ENCODE measurements at regions not wholly inside any gene's neighbourhood (a gene's known extent, or its start where the extent isn't known, plus 50 kb on each side); places are given as distances from the start of the nearest gene placed in this dataset.

- no peaks in the 10 kb centered on the region for H3K9me3 Mint-ChIP-seq
- H3K4me2 ChIP-seq (ENCODE audit: insufficient read depth, insufficient read length, low read length): no peak overlapping the region
- H3K4ac ChIP-seq (ENCODE audit: low read depth, low read length): no peak overlapping the region
- no CpG with 5 or more reads among the region's 1 CpG for WGBS (ENCODE audit: extremely low coverage, insufficient read length, low lambda C conversion rate)
- H3K14ac ChIP-seq (ENCODE audit: insufficient read depth, low read length): no peak overlapping the region
- H2AFZ ChIP-seq (ENCODE audit: low read length): no peak overlapping the region
- peaks cover 0 to 3% of the 10 kb centered on the region in 2 experiments; a peak in 1 of 4 replicates for H3K4me1 Mint-ChIP-seq
- H2AK5ac ChIP-seq (ENCODE audit: insufficient read length, low read length): no peak overlapping the region
- no peak overlapping the region for H4K8ac ChIP-seq (replicated peaks; ENCODE audit: insufficient read length, low read depth, low read length)
- no peak overlapping the region for H2BK20ac ChIP-seq (ENCODE audit: low read depth, low read length, poor library complexity, severe bottlenecking)
- H3K27ac ChIP-seq (ENCODE audit: insufficient read length, low read depth, low read length): no peak overlapping the region
- peak; percentile 31 for DNase-seq
- H3K27me3 Mint-ChIP-seq (ENCODE audit: low read depth): no peaks in the 10 kb centered on the region
- H3K36me3 Mint-ChIP-seq (ENCODE audit: insufficient read depth in 1 of 3, low read depth in 3 of 3): no peaks in the 10 kb centered on the region
- H3K79me1 ChIP-seq (ENCODE audit: insufficient read depth, low read depth, low read length, poor library complexity, severe bottlenecking): no peaks in the 10 kb centered on the region
- H3K27ac Mint-ChIP-seq: no peak overlapping the region
- H3K9ac ChIP-seq (ENCODE audit: extremely low read depth, insufficient read length, low read length): no peak overlapping the region
- no peaks in the 10 kb centered on the region for H3K4me1 ChIP-seq (ENCODE audit: insufficient read depth, low read length)
- H3K18ac ChIP-seq (ENCODE audit: insufficient read length, low read depth, low read length): no peak overlapping the region
- no peak overlapping the region for H3T11ph ChIP-seq (ENCODE audit: low read length)
- no peak overlapping the region for H2BK120ac ChIP-seq (ENCODE audit: low read depth, low read length, poor library complexity, severe bottlenecking)
- no peaks in the 10 kb centered on the region for H3K79me2 ChIP-seq (ENCODE audit: insufficient read depth, low read length)
- no peaks in the 10 kb centered on the region for H4K20me1 ChIP-seq (ENCODE audit: control insufficient read depth, insufficient read depth, insufficient read length)
- H2BK15ac ChIP-seq (ENCODE audit: low read depth, low read length): no peak overlapping the region
- no peak overlapping the region for H4K5ac ChIP-seq (ENCODE audit: insufficient read length, low read depth, low read length)
- no peak overlapping the region for H3K4me3 Mint-ChIP-seq
- H4K91ac ChIP-seq (ENCODE audit: insufficient read length, low read depth, low read length): no peak overlapping the region
- no peaks in the 10 kb centered on the region for H3K9me3 ChIP-seq (ENCODE audit: control insufficient read depth, low read depth, low read length)
- H3K56ac ChIP-seq (ENCODE audit: insufficient read length, low read depth, low read length): no peak overlapping the region
- no peaks in the 10 kb centered on the region for H3K27me3 ChIP-seq (ENCODE audit: insufficient read depth, low read length)
- H2BK5ac ChIP-seq (ENCODE audit: insufficient read length, low read length): no peak overlapping the region
- TF ChIP-seq CTCF (conservative IDR thresholded peaks at IDR 0.05): peak; percentile 63
- no peak overlapping the region for H3K23ac ChIP-seq (ENCODE audit: insufficient read length, low read depth, low read length)
- H2BK12ac ChIP-seq (ENCODE audit: insufficient read length, low read depth, low read length): no peak overlapping the region
- H3K23me2 ChIP-seq (ENCODE audit: insufficient read length, low read depth, low read length, poor library complexity, severe bottlenecking): no peaks in the 10 kb centered on the region
Measured at GRCh38 chr4:35725131-35725530, 519.2 kb downstream of the ARAP2 start.

Measured in H9 (cell line).